T47D (cell line): ENCODE measurements at regions not wholly inside any gene's neighbourhood (a gene's known extent, or its start where the extent isn't known, plus 50 kb on each side); places are given as distances from the start of the nearest gene placed in this dataset.

Experiments used
- DNase-seq, 2 experiments: peaks; one replicate each; pipeline versions ENCODE4 v3.0.0 to v3.0.0-alpha.2; 2011 to 2012; ENCODE audit warnings: low read depth in 1 of 2, low spot score in 1 of 2
- JUND ChIP-seq: IDR thresholded peaks from 2 replicates; pipeline ENCODE4 v1.6.1; 2012; ENCODE audit warnings: low read depth
- in situ Hi-C: cut with HindIII; loops from 2 replicates; pipeline ENCODE4 v1.10.0; 2016; ENCODE audit warnings: low sequenced_read_pairs, low pct_unique_long_range_greater_than_20kb

DNA sequence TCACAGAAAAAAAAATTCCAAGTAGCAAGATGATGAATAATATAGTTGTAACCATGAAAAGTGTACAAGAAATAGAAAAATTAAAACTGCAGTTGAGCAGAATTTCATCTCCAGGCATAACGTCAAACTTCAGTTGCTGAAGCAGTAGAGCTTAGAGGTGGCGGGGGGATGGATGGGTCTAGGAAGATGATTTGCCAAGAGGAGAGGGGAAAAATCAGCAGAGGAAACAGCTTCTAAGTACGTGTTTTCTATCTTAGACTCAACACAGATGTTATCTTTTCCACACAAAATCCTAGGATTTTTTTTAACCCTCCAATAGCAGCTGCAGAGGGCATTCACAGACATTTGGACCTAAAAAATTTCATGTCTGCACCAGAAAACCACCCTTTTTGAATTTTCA, 136.0 kb downstream of the OPN5 start:
- DNase-seq = no peak
- in situ Hi-C loops = no loop called here
- TF ChIP-seq JUND = no peak

DNA sequence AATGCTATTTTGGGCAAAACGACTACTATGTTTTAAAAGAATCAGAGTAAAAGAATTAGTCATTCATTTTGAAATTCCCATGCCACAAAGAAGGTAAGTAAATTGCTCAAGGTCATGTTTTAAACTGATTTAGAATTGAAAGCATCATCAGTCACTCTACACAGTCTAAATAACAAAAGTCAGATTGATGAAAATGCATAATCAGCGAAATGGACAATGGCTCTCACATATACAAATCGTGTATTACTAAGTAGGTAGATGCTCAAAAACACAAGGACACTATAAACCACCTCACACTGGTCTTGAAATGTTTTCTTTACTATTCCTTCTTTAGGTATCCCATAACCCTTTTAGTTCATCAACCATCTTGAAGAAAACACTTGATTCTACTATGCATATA, 135.4 kb downstream of the OPN5 start:
- DNase-seq = no peak
- no peak for TF ChIP-seq JUND
- in situ Hi-C loops = no loop called here

- no peak for DNase-seq
- TF ChIP-seq JUND = no peak
- in situ Hi-C loops = no loop called here
Observed at GRCh38 chr6:47915017-47915416, 133.2 kb downstream of the OPN5 start.

DNA sequence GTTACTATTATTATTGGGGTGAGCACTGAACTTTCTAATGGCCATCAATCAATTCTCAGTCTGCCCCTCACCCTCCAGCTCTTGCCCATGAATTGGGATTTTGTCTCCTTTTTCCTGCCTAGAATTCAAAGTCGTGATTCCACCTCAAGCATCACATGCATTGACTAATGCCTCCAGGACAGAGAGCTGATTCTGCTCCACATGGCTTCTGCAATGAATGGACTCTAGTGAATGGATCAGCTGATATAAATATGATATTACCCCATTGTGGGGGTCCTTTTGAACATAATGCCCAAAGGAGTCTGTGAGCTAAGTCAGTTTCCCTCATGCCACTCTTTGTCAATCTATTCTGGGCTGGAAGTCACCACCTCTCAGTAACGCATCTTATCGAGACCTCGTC, 126.4 kb downstream of the OPN5 start:
- no peak for DNase-seq
- in situ Hi-C loops = no loop called here
- TF ChIP-seq JUND = no peak

GRCh38 chr6:47905717-47906116, 123.9 kb downstream of the OPN5 start:
- DNase-seq = no peak
- in situ Hi-C loops = no loop called here
- no peak for TF ChIP-seq JUND

DNA sequence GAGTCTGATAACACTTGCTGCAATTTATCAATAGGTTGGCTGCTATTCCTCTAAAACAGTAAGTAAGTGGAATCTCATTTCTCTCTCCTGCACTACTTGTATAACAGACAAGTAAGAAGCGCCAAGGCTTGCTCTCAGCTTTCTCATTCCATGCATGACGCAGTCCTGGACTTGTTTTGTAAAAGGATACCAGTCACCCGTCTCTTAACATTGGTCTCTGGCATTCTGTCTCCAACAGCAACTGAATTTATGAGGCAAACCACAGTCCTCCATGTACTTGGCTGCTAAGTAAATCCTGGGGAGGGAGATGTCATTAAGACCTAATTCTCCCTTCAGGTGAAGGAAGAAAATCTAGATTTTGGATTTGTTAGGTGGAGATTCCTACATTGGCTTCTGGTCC, 115.4 kb downstream of the OPN5 start:
- DNase-seq = peak in 1 of 2 experiments; percentile 14
- TF ChIP-seq JUND = no peak
- in situ Hi-C loops = no loop called here

DNA sequence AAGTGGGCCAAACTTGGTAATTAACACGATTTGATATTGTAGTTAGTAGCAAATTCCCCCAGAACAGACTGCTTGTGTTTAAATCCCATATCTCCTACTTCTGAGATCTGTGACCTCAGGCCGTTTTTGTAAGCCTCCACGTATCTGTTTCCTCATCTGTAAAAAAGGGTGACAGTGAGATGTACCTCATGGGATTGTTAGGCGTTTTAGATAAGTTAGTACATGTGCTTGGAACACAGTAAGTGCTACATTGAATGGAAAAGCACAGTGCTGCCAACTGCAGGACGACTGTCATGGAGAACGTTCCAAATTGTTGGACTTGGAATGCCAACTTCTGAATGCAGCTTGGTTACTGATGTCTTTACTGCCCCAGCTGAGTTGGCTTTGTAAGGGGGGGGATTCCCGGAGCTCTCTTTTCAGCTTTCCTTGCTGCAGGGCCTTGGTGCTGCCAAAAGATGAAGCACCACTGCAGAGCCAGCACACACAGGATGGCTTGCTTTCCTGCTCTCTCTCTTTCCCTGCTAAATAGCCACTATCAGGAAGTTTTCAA, 108.6 kb downstream of the OPN5 start:
- no peak for TF ChIP-seq JUND
- in situ Hi-C loops = no loop called here
- no peak for DNase-seq

GRCh38 chr6:47879015-47879414, 97.2 kb downstream of the OPN5 start:
- in situ Hi-C loops = no loop called here
- no peak for TF ChIP-seq JUND

More at GRCh38 chr6:47879015-47879414, 97.2 kb downstream of the OPN5 start:
- DNase-seq = no peak
